Esophagus muscularis mucosa (tissue), 4 donors: ENCODE measurements at regions not wholly inside any gene's neighbourhood (a gene's known extent, or its start where the extent isn't known, plus 50 kb on each side); places are given as distances from the start of the nearest gene placed in this dataset.

Source experiments
- DNase-seq: peaks from one replicate; pipeline ENCODE4 v3.0.0-alpha.2; 2017; ENCODE audit errors: extremely low spot score
- H3K27ac ChIP-seq, 4 donors: fragments of 200-600 bp; sonication (generic); replicated peaks in 1 of 4; 1 replicate in 3 of 4; 2 replicates in 1 of 4; pipeline ENCODE4 v1.5.1; 2016 to 2019; ENCODE audit warnings: mild to moderate bottlenecking in 1 of 4
- H3K27me3 ChIP-seq, 4 donors: fragments of 200-600 bp; sonication (generic); one replicate each; pipeline versions ENCODE4 v1.5.1 to v1.6.0; 2016 to 2019
- H3K36me3 ChIP-seq, 4 donors: fragments of 200-600 bp; sonication (generic); one replicate each; pipeline ENCODE4 v1.5.1; 2016 to 2019
- H3K4me1 ChIP-seq, 4 donors: fragments of 200-600 bp; sonication (generic); one replicate each; pipeline ENCODE4 v1.5.1; 2016 to 2019
- H3K4me3 ChIP-seq, 4 donors: fragments of 200-600 bp; sonication (generic); 1 replicate in 2 of 4; 2 replicates in 2 of 4; pipeline ENCODE4 v1.5.1; 2016 to 2019; ENCODE audit warnings: mild to moderate bottlenecking in 4 of 4, moderate library complexity in 1 of 4
- H3K9me3 ChIP-seq, 4 donors: fragments of 200-600 bp; sonication (generic); 1 replicate in 3 of 4; 2 replicates in 1 of 4; pipeline ENCODE4 v1.5.1; 2016 to 2019
- EP300 ChIP-seq: sonication (generic); formaldehyde crosslinking; IDR thresholded peaks from one replicate; pipeline ENCODE4 v1.6.1; 2017; ENCODE audit warnings: antibody characterized with exemption
- POLR2A ChIP-seq: fragments of 450-650 bp; IDR thresholded peaks from one replicate; pipeline ENCODE4 v1.6.1; 2017; ENCODE audit warnings: antibody characterized with exemption, moderate library complexity, mild to moderate bottlenecking, low read depth
- POLR2AphosphoS5 ChIP-seq, 2 donors: sonication (generic); formaldehyde crosslinking; IDR thresholded peaks; one replicate each; pipeline ENCODE4 v1.6.1; 2017; ENCODE audit warnings: antibody characterized with exemption in 2 of 2
- WGBS: methylation state at CpG from one replicate; pipeline ENCODE4 v1.1.5; 2018; 5-methylcytosine and 5-hydroxymethylcytosine counted together
- intact Hi-C: fragments of 100-400 bp; cut with DNase I; formaldehyde crosslinking; loops from one replicate; pipeline ENCODE4 v1.15.1; 2023
- TF ChIP-seq, protein P1 (sequence below), 3 experiments: fragments of 200-600 bp in 2 of 3; fragments of 450-650 bp in 1 of 3; sonication (generic) in 2 of 3; IDR thresholded peaks; one replicate each; pipeline ENCODE4 v1.5.1; 2017 to 2019; ENCODE audit warnings: antibody characterized with exemption in 3 of 3, mild to moderate bottlenecking in 2 of 3, moderate library complexity in 1 of 3

DNA sequence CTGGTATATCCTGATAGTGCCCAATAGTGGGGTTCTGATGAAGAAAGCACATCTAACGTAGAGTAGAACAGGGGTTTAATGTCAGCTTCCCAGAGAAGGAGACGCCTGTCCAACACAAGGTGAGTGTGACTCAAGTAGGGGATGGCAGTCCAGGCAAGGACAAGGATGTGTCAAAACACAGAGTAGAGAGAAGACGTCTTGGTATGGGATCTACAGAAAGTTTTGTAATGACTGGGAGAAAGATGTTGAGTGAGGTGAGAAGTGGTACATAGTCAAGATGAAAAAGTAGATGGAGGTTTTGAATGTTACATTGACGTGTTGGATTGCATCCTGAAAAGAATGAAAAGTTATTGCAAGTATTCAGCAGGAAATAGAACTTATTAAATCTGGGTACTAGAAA is 124.4 kb downstream of the TMA16 start:
- DNase-seq = no peak

DNA sequence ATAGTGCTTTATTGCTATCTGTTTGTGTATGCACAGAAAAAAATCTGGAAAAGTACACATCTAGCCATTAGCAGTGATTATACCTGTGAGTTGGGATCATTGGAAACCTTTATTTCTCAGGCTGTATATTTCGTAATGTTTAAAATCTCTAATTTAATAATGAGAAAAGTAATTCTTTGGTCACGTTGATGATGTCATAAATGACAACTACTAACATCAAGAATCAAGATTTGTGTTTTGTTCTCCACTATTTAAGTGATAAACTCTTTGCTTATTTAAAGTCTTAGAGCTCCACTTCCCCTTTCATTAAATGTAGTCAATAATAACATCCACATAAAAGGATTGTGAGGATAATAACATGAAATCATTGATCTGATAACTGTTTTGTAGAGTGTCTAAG is 126.2 kb downstream of the TMA16 start:
- H3K4me1 ChIP-seq = no peaks in the 10 kb centered on the region
- 82% methylated on average over 2 of the region's 2 CpGs for WGBS
- no peak for DNase-seq
- TF ChIP-seq, protein P1, sequence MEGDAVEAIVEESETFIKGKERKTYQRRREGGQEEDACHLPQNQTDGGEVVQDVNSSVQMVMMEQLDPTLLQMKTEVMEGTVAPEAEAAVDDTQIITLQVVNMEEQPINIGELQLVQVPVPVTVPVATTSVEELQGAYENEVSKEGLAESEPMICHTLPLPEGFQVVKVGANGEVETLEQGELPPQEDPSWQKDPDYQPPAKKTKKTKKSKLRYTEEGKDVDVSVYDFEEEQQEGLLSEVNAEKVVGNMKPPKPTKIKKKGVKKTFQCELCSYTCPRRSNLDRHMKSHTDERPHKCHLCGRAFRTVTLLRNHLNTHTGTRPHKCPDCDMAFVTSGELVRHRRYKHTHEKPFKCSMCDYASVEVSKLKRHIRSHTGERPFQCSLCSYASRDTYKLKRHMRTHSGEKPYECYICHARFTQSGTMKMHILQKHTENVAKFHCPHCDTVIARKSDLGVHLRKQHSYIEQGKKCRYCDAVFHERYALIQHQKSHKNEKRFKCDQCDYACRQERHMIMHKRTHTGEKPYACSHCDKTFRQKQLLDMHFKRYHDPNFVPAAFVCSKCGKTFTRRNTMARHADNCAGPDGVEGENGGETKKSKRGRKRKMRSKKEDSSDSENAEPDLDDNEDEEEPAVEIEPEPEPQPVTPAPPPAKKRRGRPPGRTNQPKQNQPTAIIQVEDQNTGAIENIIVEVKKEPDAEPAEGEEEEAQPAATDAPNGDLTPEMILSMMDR (IDR thresholded peaks at IDR 0.05) = no peak
- no peak for TF ChIP-seq POLR2A
- TF ChIP-seq EP300 = no peak
- TF ChIP-seq POLR2AphosphoS5 (IDR thresholded peaks at IDR 0.05) = no peak
- intact Hi-C loops = no loop called here
- H3K27me3 ChIP-seq = no peaks in the 10 kb centered on the region
- H3K4me3 ChIP-seq = no peak overlapping the region
- H3K36me3 ChIP-seq = no peaks in the 10 kb centered on the region
- H3K27ac ChIP-seq = no peak overlapping the region
- H3K9me3 ChIP-seq = no peaks in the 10 kb centered on the region

More for the DNA sequence above, 124.4 kb downstream of the TMA16 start:
- Histone ChIP-seq H3K27ac (no peak overlapping the region), H3K4me1 (no peaks in the 10 kb centered on the region), H3K27me3 (no peaks in the 10 kb centered on the region), H3K4me3 (no peak overlapping the region), H3K9me3 (no peaks in the 10 kb centered on the region), H3K36me3 (no peaks in the 10 kb centered on the region)
- WGBS = 85% methylated on average over 4 of the region's 4 CpGs
- intact Hi-C loops = no loop called here
- TF ChIP-seq, protein P1 (IDR thresholded peaks at IDR 0.05) = no peak
- TF ChIP-seq EP300 = no peak
- no peak for TF ChIP-seq POLR2A
- TF ChIP-seq POLR2AphosphoS5 (IDR thresholded peaks at IDR 0.05) = no peak

DNA sequence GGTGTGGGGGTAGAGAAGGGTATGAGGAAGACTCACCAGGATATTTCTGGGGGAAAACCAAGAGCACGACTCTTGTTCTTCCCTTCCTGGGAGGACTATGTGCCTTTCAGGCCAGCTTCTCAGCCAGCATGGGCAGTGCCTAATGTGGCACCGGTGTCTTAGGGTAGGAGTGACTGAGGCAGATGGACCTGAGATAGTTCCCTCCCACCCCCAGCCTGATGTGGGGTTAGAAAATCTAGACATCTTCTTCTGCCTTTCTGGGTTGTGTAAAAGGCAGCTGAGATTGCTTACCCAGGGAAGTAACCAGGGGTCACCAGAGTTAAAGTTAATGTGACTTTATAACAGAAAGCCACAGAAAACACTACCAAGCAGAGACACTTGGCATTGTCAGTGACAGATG is 127.3 kb downstream of the TMA16 start:
- intact Hi-C loops = no loop called here
- no peak for DNase-seq
- Histone ChIP-seq H3K27ac (no peak overlapping the region), H3K9me3 (no peaks in the 10 kb centered on the region), H3K4me3 (no peak overlapping the region), H3K36me3 (no peaks in the 10 kb centered on the region), H3K27me3 (no peaks in the 10 kb centered on the region), H3K4me1 (no peaks in the 10 kb centered on the region)
- TF ChIP-seq EP300 (no peak), POLR2A (no peak), POLR2AphosphoS5 (IDR thresholded peaks at IDR 0.05) (no peak)
- TF ChIP-seq, protein P1 (IDR thresholded peaks at IDR 0.05) = no peak
- WGBS = 89% methylated on average over 2 of the region's 2 CpGs

DNA sequence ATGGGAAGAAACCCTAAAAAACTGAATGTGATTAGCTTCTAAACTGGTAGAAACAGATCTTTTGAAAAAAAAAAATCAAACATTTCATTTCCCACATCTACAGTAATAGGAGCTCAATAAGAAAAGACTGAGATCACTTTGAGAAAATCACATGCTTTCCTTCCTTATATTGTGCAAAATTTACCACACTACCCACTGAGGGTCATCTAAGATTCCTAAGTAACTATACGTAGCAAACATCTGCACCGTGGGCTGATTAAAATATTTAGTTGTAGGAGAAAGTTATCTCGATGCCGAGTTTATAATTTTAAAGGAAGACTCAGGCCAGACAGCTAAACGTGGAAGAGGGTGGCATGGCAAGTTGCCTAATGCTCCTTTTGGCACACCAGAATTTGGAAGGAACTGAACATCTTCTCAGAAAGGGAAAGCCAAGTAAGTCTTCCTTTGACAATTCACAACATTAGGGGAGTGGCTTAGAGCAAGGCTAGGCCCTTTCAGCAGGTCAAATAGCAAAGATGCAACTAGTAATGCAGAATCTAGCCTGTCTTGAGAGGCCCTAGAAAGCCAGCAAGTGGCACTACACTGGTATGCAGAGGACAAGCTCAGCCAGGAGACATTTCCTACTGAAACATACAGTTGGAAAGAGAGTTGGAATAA is 128.0 kb downstream of the TMA16 start:
- Histone ChIP-seq H3K9me3 (no peaks in the 10 kb centered on the region), H3K36me3 (no peaks in the 10 kb centered on the region), H3K4me3 (no peak overlapping the region), H3K27me3 (no peaks in the 10 kb centered on the region), H3K27ac (no peak overlapping the region), H3K4me1 (no peaks in the 10 kb centered on the region)
- 74% methylated on average over 5 of the region's 5 CpGs for WGBS
- DNase-seq = no peak
- no peak for TF ChIP-seq POLR2A
- intact Hi-C loops = no loop called here

DNA sequence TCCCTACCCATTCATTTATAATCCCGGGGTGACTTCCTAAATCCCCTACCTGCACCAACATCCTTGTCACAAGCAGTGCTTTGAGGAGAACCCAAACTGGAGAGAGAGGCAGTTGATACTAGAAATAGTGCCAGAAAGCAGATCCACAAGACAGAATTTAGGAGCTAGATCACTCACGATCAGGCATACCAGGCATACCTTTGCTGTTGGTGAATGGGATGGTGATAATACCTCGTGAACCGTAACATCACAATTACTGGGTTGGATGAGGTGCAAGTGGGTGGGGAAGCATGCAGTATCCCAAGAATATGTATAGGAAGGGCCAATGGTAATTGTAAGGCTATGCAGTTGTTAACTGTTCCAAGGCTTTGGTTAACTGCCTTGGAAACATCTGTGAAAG is 129.3 kb downstream of the TMA16 start:
- TF ChIP-seq POLR2AphosphoS5 (IDR thresholded peaks at IDR 0.05) (no peak), EP300 (no peak), POLR2A (no peak)
- TF ChIP-seq, protein P1 (IDR thresholded peaks at IDR 0.05) = no peak
- 81% methylated on average over 4 of the region's 4 CpGs for WGBS
- intact Hi-C loops = no loop called here

More for the DNA sequence above, 129.3 kb downstream of the TMA16 start:
- Histone ChIP-seq H3K4me3 (no peak overlapping the region), H3K27ac (no peak overlapping the region), H3K4me1 (no peaks in the 10 kb centered on the region), H3K36me3 (no peaks in the 10 kb centered on the region), H3K27me3 (no peaks in the 10 kb centered on the region), H3K9me3 (no peaks in the 10 kb centered on the region)
- DNase-seq = no peak
